HepG2 (cell line): ENCODE measurements at regions not wholly inside any gene's neighbourhood (a gene's known extent, or its start where the extent isn't known, plus 50 kb on each side); places are given as distances from the start of the nearest gene placed in this dataset.

Experiments used
- ATAC-seq: fragments of 200-7000 bp; cut with Tn5 transposase; 3 replicates; pipeline ENCODE4 v1.9.1; 2020; ENCODE audit warnings: mild to moderate bottlenecking, moderate library complexity
- BruUV-seq: library from RNA; stranded (reverse); fragments of 400-500 nt; replicated peaks from 2 replicates; lab custom pipeline; 2021; lab: Mats Ljungman, UMichigan
- CTCF ChIA-PET: fragments of 300-600 bp; formaldehyde crosslinking; extraction: SDS; loops from one replicate; lab custom pipeline; 2021; ENCODE audit warnings: low total read pairs, inconsistent platforms, low intra/inter-chr PET ratio; lab: Yijun Ruan, JAX
- POLR2A ChIA-PET: fragments of 350-600 bp; sonication (Branson Sonifier 250); formaldehyde crosslinking; loops from one replicate; lab custom pipeline; 2020; ENCODE audit warnings: antibody characterized with exemption, inconsistent platforms; lab: Yijun Ruan, JAX
- DNase-seq: peaks from one replicate; pipeline ENCODE4 v3.0.0-alpha.2; 2015; ENCODE audit warnings: low spot score
- FAIRE-seq: peaks from 3 replicates; lab custom pipeline; 2011; peaks lifted over from hg19 to GRCh38; lab: Jason Lieb, UNC
- H2AFZ ChIP-seq: one replicate; pipeline ENCODE4 v1.6.1; 2011; ENCODE audit warnings: low read length, inconsistent platforms
- H3K27ac ChIP-seq: fragments of 300-600 bp; 3 replicates; pipeline ENCODE4 v1.8.0; 2011; ENCODE audit warnings: mixed run types, mild to moderate bottlenecking, mixed read lengths, low read length, inconsistent platforms; ENCODE audit not compliant: insufficient read depth; ENCODE audit errors: extremely low read length
- H3K27me3 ChIP-seq, 2 experiments: fragments of 200-600 bp in 1 of 2; 2 replicates in 1 of 2; 3 replicates in 1 of 2; pipeline versions ENCODE4 v1.6.0 to v1.8.0; 2011; ENCODE audit warnings: low read length in 2 of 2, mild to moderate bottlenecking in 2 of 2, moderate library complexity in 2 of 2, inconsistent platforms in 1 of 2; ENCODE audit not compliant: insufficient read depth in 2 of 2, control insufficient read depth in 1 of 2
- H3K36me3 ChIP-seq, 2 experiments: fragments of 200-600 bp in 1 of 2; replicated peaks in 1 of 2; 2 replicates in 1 of 2; 3 replicates in 1 of 2; pipeline versions ENCODE4 v1.5.1 to v1.8.0; 2011; ENCODE audit warnings: low read length in 2 of 2, inconsistent platforms in 1 of 2; ENCODE audit not compliant: insufficient read depth in 2 of 2, control insufficient read depth in 1 of 2
- H3K4me1 ChIP-seq: 2 replicates; pipeline ENCODE4 v1.5.1; 2012; ENCODE audit warnings: low read length, inconsistent platforms; ENCODE audit not compliant: insufficient read depth
- H3K4me2 ChIP-seq: 2 replicates; pipeline ENCODE4 v1.6.0; 2011; ENCODE audit warnings: low read depth, low read length, inconsistent platforms
- H3K4me3 ChIP-seq, 3 experiments: fragments of 200-600 bp in 1 of 3; sonication (generic), shearing (Covaris generic) in 1 of 3; replicated peaks in 1 of 3; 2 replicates each; pipeline ENCODE4 v1.5.1; 2011 to 2016; ENCODE audit warnings: low read length in 3 of 3, inconsistent platforms in 2 of 3, low read depth in 2 of 3, mild to moderate bottlenecking in 2 of 3, control low read depth in 1 of 3, mixed read lengths in 1 of 3; ENCODE audit not compliant: insufficient read depth in 1 of 3
- H3K79me2 ChIP-seq: one replicate; pipeline ENCODE4 v1.6.1; 2011; ENCODE audit warnings: low read length, inconsistent platforms; ENCODE audit not compliant: insufficient read depth
- H3K9ac ChIP-seq: 2 replicates; pipeline ENCODE4 v1.6.0; 2011; ENCODE audit warnings: mild to moderate bottlenecking, low read depth, low read length, inconsistent platforms; ENCODE audit not compliant: insufficient read depth
- H3K9me3 ChIP-seq: 2 replicates; pipeline ENCODE4 v1.5.1; 2012; ENCODE audit warnings: mild to moderate bottlenecking, low read length
- H4K20me1 ChIP-seq: 2 replicates; pipeline ENCODE4 v1.6.0; 2011; ENCODE audit warnings: inconsistent platforms, mild to moderate bottlenecking, low read length, moderate library complexity; ENCODE audit not compliant: insufficient read depth
- DMTF1 ChIP-seq: sonication (generic); formaldehyde crosslinking; IDR thresholded peaks from 2 replicates; pipeline ENCODE4 v1.4.0; 2020; ENCODE audit warnings: mild to moderate bottlenecking, missing genetic modification reagents
- ELK4 ChIP-seq: sonication (generic); formaldehyde crosslinking; IDR thresholded peaks from 2 replicates; pipeline ENCODE4 v1.9.0; 2021; ENCODE audit warnings: missing genetic modification reagents, borderline replicate concordance
- GATAD2A ChIP-seq: IDR thresholded peaks from 2 replicates; pipeline ENCODE4 v1.6.1; 2016
- WGBS: methylation state at CpG from one replicate; pipeline ENCODE4 v1.1.6; 2017; ENCODE audit warnings: low lambda C conversion rate; 5-methylcytosine and 5-hydroxymethylcytosine counted together
- in situ Hi-C: cut with HindIII; loops from 2 replicates; pipeline ENCODE4 v1.10.0; 2017; ENCODE audit warnings: low pct_unique_long_range_greater_than_20kb; ENCODE audit not compliant: extremely low pct_ligation_motif_present
- intact Hi-C: fragments of 100-400 bp; cut with micrococcal nuclease; formaldehyde crosslinking; loops from one replicate; pipeline ENCODE4 v1.10.0; 2022; ENCODE audit not compliant: unreplicated experiment
- TF ChIP-seq, protein P1 (sequence below): IDR thresholded peaks from 2 replicates; pipeline ENCODE4 v1.6.1; 2012; ENCODE audit warnings: low read length, improper control_type of control experiment

DNA sequence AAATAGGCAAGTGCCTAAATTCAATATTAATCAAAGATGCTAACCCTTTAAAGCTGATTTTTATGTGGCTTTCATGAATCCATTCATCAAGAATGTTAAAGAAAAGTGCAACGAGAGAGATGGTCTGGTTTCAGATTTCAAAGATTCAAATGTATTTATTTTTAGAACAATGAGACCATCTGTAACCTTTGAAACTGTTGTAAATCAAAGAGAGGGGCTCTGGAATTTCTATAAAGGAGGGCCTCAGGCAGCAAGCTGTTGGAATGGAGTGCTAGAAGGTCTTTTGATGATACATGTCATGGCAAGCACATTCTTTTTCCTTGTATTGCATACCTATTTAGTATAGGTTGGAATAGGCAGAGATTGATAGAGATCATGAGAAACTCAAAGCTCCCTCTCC, 433.0 kb downstream of the LRIG3 start:
- H3K36me3 ChIP-seq: no peaks in the 10 kb centered on the region
- no peak for ATAC-seq
- TF ChIP-seq, protein P1, sequence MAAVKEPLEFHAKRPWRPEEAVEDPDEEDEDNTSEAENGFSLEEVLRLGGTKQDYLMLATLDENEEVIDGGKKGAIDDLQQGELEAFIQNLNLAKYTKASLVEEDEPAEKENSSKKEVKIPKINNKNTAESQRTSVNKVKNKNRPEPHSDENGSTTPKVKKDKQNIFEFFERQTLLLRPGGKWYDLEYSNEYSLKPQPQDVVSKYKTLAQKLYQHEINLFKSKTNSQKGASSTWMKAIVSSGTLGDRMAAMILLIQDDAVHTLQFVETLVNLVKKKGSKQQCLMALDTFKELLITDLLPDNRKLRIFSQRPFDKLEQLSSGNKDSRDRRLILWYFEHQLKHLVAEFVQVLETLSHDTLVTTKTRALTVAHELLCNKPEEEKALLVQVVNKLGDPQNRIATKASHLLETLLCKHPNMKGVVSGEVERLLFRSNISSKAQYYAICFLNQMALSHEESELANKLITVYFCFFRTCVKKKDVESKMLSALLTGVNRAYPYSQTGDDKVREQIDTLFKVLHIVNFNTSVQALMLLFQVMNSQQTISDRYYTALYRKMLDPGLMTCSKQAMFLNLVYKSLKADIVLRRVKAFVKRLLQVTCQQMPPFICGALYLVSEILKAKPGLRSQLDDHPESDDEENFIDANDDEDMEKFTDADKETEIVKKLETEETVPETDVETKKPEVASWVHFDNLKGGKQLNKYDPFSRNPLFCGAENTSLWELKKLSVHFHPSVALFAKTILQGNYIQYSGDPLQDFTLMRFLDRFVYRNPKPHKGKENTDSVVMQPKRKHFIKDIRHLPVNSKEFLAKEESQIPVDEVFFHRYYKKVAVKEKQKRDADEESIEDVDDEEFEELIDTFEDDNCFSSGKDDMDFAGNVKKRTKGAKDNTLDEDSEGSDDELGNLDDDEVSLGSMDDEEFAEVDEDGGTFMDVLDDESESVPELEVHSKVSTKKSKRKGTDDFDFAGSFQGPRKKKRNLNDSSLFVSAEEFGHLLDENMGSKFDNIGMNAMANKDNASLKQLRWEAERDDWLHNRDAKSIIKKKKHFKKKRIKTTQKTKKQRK: no peak
- TF ChIP-seq DMTF1 (CRISPR knock-in tag): no peak
- no peak for TF ChIP-seq GATAD2A (CRISPR knock-in tag)
- TF ChIP-seq ELK4 (CRISPR knock-in tag): no peak
- no peak overlapping the region for H3K27ac ChIP-seq
- no peaks in the 10 kb centered on the region for H3K79me2 ChIP-seq
- CTCF ChIA-PET: no interaction called here
- H2AFZ ChIP-seq: no peak overlapping the region
- no peak for DNase-seq
- H3K27me3 ChIP-seq: no peaks in the 10 kb centered on the region; a peak in 1 of 5 replicates
- intact Hi-C loops: no loop called here
- FAIRE-seq: no peak
- H3K9ac ChIP-seq: no peak overlapping the region
- POLR2A ChIA-PET: no interaction called here
- H3K4me2 ChIP-seq: no peak overlapping the region
- 0% methylated on average over 1 of the region's 1 CpG for WGBS
- no TSS peak for BruUV-seq
- H4K20me1 ChIP-seq: no peaks in the 10 kb centered on the region
- H3K9me3 ChIP-seq: no peaks in the 10 kb centered on the region
- in situ Hi-C loops: no loop called here
- H3K4me1 ChIP-seq: no peaks in the 10 kb centered on the region
- H3K4me3 ChIP-seq: no peak overlapping the region
